BE2C (cell line): ENCODE measurements at regions not wholly inside any gene's neighbourhood (a gene's known extent, or its start where the extent isn't known, plus 50 kb on each side); places are given as distances from the start of the nearest gene placed in this dataset.

ENCODE experiments used
- DNase-seq: peaks from one replicate; pipeline ENCODE4 v3.0.0-alpha.2; 2020
- H3K27me3 ChIP-seq: fragments of 250-450 bp; sonication (Bioruptor Pico); 2 replicates; pipeline ENCODE4 v1.5.1; 2020; ENCODE audit warnings: mild to moderate bottlenecking
- H3K36me3 ChIP-seq: fragments of 250-450 bp; sonication (Bioruptor Pico); 2 replicates; pipeline ENCODE4 v1.5.1; 2020; ENCODE audit warnings: mild to moderate bottlenecking
- H3K4me1 ChIP-seq: fragments of 250-450 bp; sonication (Bioruptor Pico); 2 replicates; pipeline ENCODE4 v1.5.1; 2020
- H3K4me3 ChIP-seq: 2 replicates; pipeline ENCODE4 v1.5.1; 2011; ENCODE audit warnings: low read depth, low read length
- H3K9me3 ChIP-seq: fragments of 250-450 bp; sonication (Bioruptor Pico); 2 replicates; pipeline ENCODE4 v1.5.1; 2020
- CTCF ChIP-seq: IDR thresholded peaks from 2 replicates; pipeline ENCODE4 v1.5.1; 2012; ENCODE audit warnings: mild to moderate bottlenecking, low read depth, low read length

- Histone ChIP-seq H3K27me3 (no peaks in the 10 kb centered on the region), H3K4me3 (no peak overlapping the region), H3K36me3 (no peaks in the 10 kb centered on the region; the same call in 1 of the 2 replicates), H3K9me3 (no peaks in the 10 kb centered on the region), H3K4me1 (no peaks in the 10 kb centered on the region)
- no peak for DNase-seq
- no peak for TF ChIP-seq CTCF
Observed at GRCh38 chr14:71499018-71499417, 433.2 kb upstream of the RGS6 start.

GRCh38 chr14:71507681-71508080 lies 424.5 kb upstream of the RGS6 start:
- no peaks in the 10 kb centered on the region for H3K4me1 ChIP-seq
- H3K36me3 ChIP-seq: no peaks in the 10 kb centered on the region
- no peaks in the 10 kb centered on the region for H3K9me3 ChIP-seq
- no peak for TF ChIP-seq CTCF
- no peaks in the 10 kb centered on the region for H3K27me3 ChIP-seq
- no peak for DNase-seq
- no peak overlapping the region for H3K4me3 ChIP-seq

GRCh38 chr14:71508901-71509300 lies 423.3 kb upstream of the RGS6 start:
- Histone ChIP-seq H3K4me1 (no peaks in the 10 kb centered on the region), H3K4me3 (no peak overlapping the region), H3K27me3 (no peaks in the 10 kb centered on the region), H3K36me3 (no peaks in the 10 kb centered on the region), H3K9me3 (no peaks in the 10 kb centered on the region)
- DNase-seq: no peak
- no peak for TF ChIP-seq CTCF

GRCh38 chr14:71511152-71511551 lies 421.1 kb upstream of the RGS6 start:
- no peaks in the 10 kb centered on the region for H3K9me3 ChIP-seq
- H3K27me3 ChIP-seq: no peaks in the 10 kb centered on the region
- DNase-seq: no peak
- no peaks in the 10 kb centered on the region for H3K36me3 ChIP-seq
- no peaks in the 10 kb centered on the region for H3K4me1 ChIP-seq
- no peak for TF ChIP-seq CTCF
- no peak overlapping the region for H3K4me3 ChIP-seq

GRCh38 chr14:71514941-71515919 lies 417.0 kb upstream of the RGS6 start:
- Histone ChIP-seq H3K36me3 (no peaks in the 10 kb centered on the region), H3K4me3 (no peak overlapping the region), H3K4me1 (no peaks in the 10 kb centered on the region), H3K27me3 (no peaks in the 10 kb centered on the region), H3K9me3 (no peaks in the 10 kb centered on the region)
- no peak for DNase-seq
- TF ChIP-seq CTCF: no peak
